H1 (cell line): ENCODE measurements at regions not wholly inside any gene's neighbourhood (a gene's known extent, or its start where the extent isn't known, plus 50 kb on each side); places are given as distances from the start of the nearest gene placed in this dataset.

ENCODE experiments used
- CTCF ChIA-PET: fragments of 300-600 bp; sonication (Branson Sonifier 250); formaldehyde crosslinking; loops from one replicate; lab custom pipeline; 2021; ENCODE audit not compliant: partially characterized antibody; lab: Charles Lee
- POLR2A ChIA-PET: fragments of 300-600 bp; sonication (Branson Sonifier 250); formaldehyde crosslinking; loops from one replicate; lab custom pipeline; 2021; ENCODE audit warnings: inconsistent platforms; ENCODE audit not compliant: partially characterized antibody; lab: Charles Lee
- DNase-seq, 2 experiments: peaks; one replicate each; pipeline versions ENCODE4 v3.0.0 to v3.0.0-alpha.2; 2010 to 2022; ENCODE audit warnings: low spot score in 2 of 2, low read depth in 1 of 2, mixed read lengths in 1 of 2
- FAIRE-seq: peaks from 2 replicates; lab custom pipeline; 2011; peaks lifted over from hg19 to GRCh38; lab: Jason Lieb, UNC
- H2AFZ ChIP-seq: 2 replicates; pipeline ENCODE4 v1.8.1; 2012; ENCODE audit warnings: low read length, inconsistent platforms
- H2AK5ac ChIP-seq: 2 replicates; pipeline ENCODE4 v1.6.1; 2013; ENCODE audit warnings: low read depth, low read length
- H2BK120ac ChIP-seq: replicated peaks from 2 replicates; pipeline ENCODE3; 2013; ENCODE audit warnings: low read depth, low read length, inconsistent platforms
- H2BK12ac ChIP-seq: 2 replicates; pipeline ENCODE4 v1.6.1; 2013; ENCODE audit warnings: low read depth, low read length
- H2BK15ac ChIP-seq: 2 replicates; pipeline ENCODE4 v1.6.1; 2013; ENCODE audit warnings: low read length
- H2BK20ac ChIP-seq: 2 replicates; pipeline ENCODE4 v1.6.1; 2013; ENCODE audit warnings: low read length
- H2BK5ac ChIP-seq: 2 replicates; pipeline ENCODE4 v1.6.1; 2013; ENCODE audit warnings: low read depth, low read length
- H3K14ac ChIP-seq: 2 replicates; pipeline ENCODE4 v1.6.1; 2013; ENCODE audit warnings: inconsistent platforms; ENCODE audit not compliant: insufficient read length
- H3K18ac ChIP-seq: 2 replicates; pipeline ENCODE4 v1.6.1; 2013; ENCODE audit warnings: low read length; ENCODE audit errors: extremely low read depth
- H3K23ac ChIP-seq: 2 replicates; pipeline ENCODE4 v1.6.1; 2013; ENCODE audit warnings: inconsistent platforms; ENCODE audit not compliant: insufficient read length
- H3K23me2 ChIP-seq: 2 replicates; pipeline ENCODE4 v1.6.1; 2013; ENCODE audit warnings: low read depth, low read length
- H3K27ac ChIP-seq: 2 replicates; pipeline ENCODE4 v1.6.1; 2011; ENCODE audit warnings: low read depth, low read length, inconsistent platforms
- H3K27me3 ChIP-seq, 4 experiments: replicated peaks in 1 of 4; 1 replicate in 1 of 4; 2 replicates in 3 of 4; pipeline versions ENCODE4 v1.6.1 to v1.8.1; 2011 to 2013; ENCODE audit warnings: low read length in 3 of 4, mild to moderate bottlenecking in 3 of 4, inconsistent platforms in 2 of 4, mixed read lengths in 2 of 4, moderate library complexity in 1 of 4; ENCODE audit not compliant: control insufficient read depth in 3 of 4, insufficient read depth in 3 of 4; ENCODE audit errors: extremely low read depth in 1 of 4
- H3K36me3 ChIP-seq, 4 experiments: 2 replicates each; pipeline versions ENCODE4 v1.6.1 to v1.8.1; 2011 to 2013; ENCODE audit warnings: mild to moderate bottlenecking in 4 of 4, low read length in 3 of 4, moderate library complexity in 2 of 4, control low read depth in 1 of 4, inconsistent platforms in 1 of 4; ENCODE audit not compliant: insufficient read depth in 4 of 4, control insufficient read depth in 2 of 4
- H3K4ac ChIP-seq: replicated peaks from 2 replicates; pipeline ENCODE3; 2013; ENCODE audit warnings: low read length, low read depth, mixed read lengths, inconsistent platforms; ENCODE audit not compliant: insufficient read length
- H3K4me1 ChIP-seq, 4 experiments: replicated peaks in 1 of 4; 1 replicate in 1 of 4; 2 replicates in 3 of 4; pipeline versions ENCODE4 v1.6.1 to v1.8.1; 2011 to 2013; ENCODE audit warnings: low read length in 3 of 4, inconsistent platforms in 2 of 4, mixed read lengths in 1 of 4; ENCODE audit not compliant: insufficient read depth in 4 of 4, control insufficient read depth in 3 of 4
- H3K4me2 ChIP-seq, 2 experiments: 2 replicates each; pipeline versions ENCODE4 v1.6.1 to v1.8.1; 2011 to 2013; ENCODE audit warnings: low read depth in 2 of 2, low read length in 2 of 2, control low read depth in 1 of 2, inconsistent platforms in 1 of 2, mild to moderate bottlenecking in 1 of 2; ENCODE audit not compliant: insufficient read depth in 1 of 2
- H3K4me3 ChIP-seq, 4 experiments: fragments of 200-600, 300-600 bp in 1 of 4; sonication (generic), shearing (Covaris generic), sonication (Bioruptor Twin) in 1 of 4; 2 replicates each; pipeline versions ENCODE4 v1.5.1 to v1.8.1; 2011 to 2016; ENCODE audit warnings: low read length in 4 of 4, low read depth in 3 of 4, control low read depth in 2 of 4, inconsistent platforms in 2 of 4, mild to moderate bottlenecking in 2 of 4, mixed read lengths in 1 of 4, moderate library complexity in 1 of 4; ENCODE audit not compliant: insufficient read depth in 2 of 4; ENCODE audit errors: extremely low read depth in 1 of 4
- H3K56ac ChIP-seq: replicated peaks from 2 replicates; pipeline ENCODE3; 2013; ENCODE audit warnings: low read depth, mild to moderate bottlenecking, mixed read lengths, low read length, inconsistent platforms; ENCODE audit not compliant: insufficient read length
- H3K79me1 ChIP-seq: 2 replicates; pipeline ENCODE4 v1.6.1; 2013; ENCODE audit warnings: low read depth, low read length, control low read depth
- H3K79me2 ChIP-seq, 2 experiments: 2 replicates each; pipeline versions ENCODE4 v1.6.1 to v1.8.1; 2012 to 2013; ENCODE audit warnings: low read length in 2 of 2, mild to moderate bottlenecking in 2 of 2, inconsistent platforms in 1 of 2; ENCODE audit not compliant: insufficient read depth in 2 of 2, control insufficient read depth in 1 of 2
- H3K9ac ChIP-seq, 4 experiments: replicated peaks in 1 of 4; 1 replicate in 1 of 4; 2 replicates in 3 of 4; pipeline versions ENCODE4 v1.6.1 to v1.8.1; 2011 to 2013; ENCODE audit warnings: low read depth in 3 of 4, low read length in 3 of 4, control low read depth in 2 of 4, mild to moderate bottlenecking in 2 of 4, moderate library complexity in 2 of 4, inconsistent platforms in 1 of 4; ENCODE audit errors: extremely low read depth in 1 of 4
- H3K9me3 ChIP-seq, 2 experiments: 2 replicates each; pipeline versions ENCODE4 v1.6.1 to v1.8.1; 2012 to 2013; ENCODE audit warnings: mild to moderate bottlenecking in 2 of 2, moderate library complexity in 2 of 2, control low read depth in 1 of 2, inconsistent platforms in 1 of 2, low read depth in 1 of 2, low read length in 1 of 2, mixed read lengths in 1 of 2; ENCODE audit not compliant: insufficient read depth in 2 of 2
- H4K20me1 ChIP-seq, 2 experiments: replicated peaks in 1 of 2; 2 replicates each; pipeline versions ENCODE3 to v1.8.1; 2011 to 2013; ENCODE audit warnings: inconsistent platforms in 2 of 2, low read length in 2 of 2, mild to moderate bottlenecking in 1 of 2; ENCODE audit not compliant: insufficient read depth in 2 of 2, control insufficient read depth in 1 of 2
- H4K5ac ChIP-seq: 2 replicates; pipeline ENCODE4 v1.6.1; 2013; ENCODE audit warnings: low read length, low read depth, mixed read lengths, inconsistent platforms; ENCODE audit not compliant: insufficient read length
- H4K8ac ChIP-seq: 2 replicates; pipeline ENCODE4 v1.8.0; 2013; ENCODE audit warnings: mild to moderate bottlenecking, moderate library complexity, low read length, inconsistent platforms; ENCODE audit not compliant: insufficient read depth; ENCODE audit errors: extremely low read depth
- H4K91ac ChIP-seq: replicated peaks from 2 replicates; pipeline ENCODE3; 2013; ENCODE audit warnings: low read length, mixed read lengths, inconsistent platforms; ENCODE audit not compliant: insufficient read length
- EGR1 ChIP-seq: IDR thresholded peaks from 2 replicates; pipeline ENCODE4 v1.6.1; 2011; ENCODE audit warnings: low read depth, low read length, borderline replicate concordance
- KDM1A ChIP-seq: fragments of 200-600, 300-600 bp; sonication (generic); IDR thresholded peaks from 2 replicates; pipeline ENCODE4 v1.7.1; 2016; ENCODE audit warnings: mild to moderate bottlenecking, low read length, borderline replicate concordance
- NRF1 ChIP-seq: IDR thresholded peaks from 2 replicates; pipeline ENCODE4 v1.6.1; 2011; ENCODE audit warnings: mild to moderate bottlenecking, low read depth, low read length, improper control_type of control experiment
- POLR2A ChIP-seq, 2 experiments: IDR thresholded peaks; 1 replicate in 1 of 2; 2 replicates in 1 of 2; pipeline ENCODE4 v1.6.1; 2011; ENCODE audit warnings: low read depth in 2 of 2, low read length in 2 of 2, mild to moderate bottlenecking in 2 of 2; ENCODE audit errors: control extremely low read depth in 1 of 2
- YY1 ChIP-seq: IDR thresholded peaks from 2 replicates; pipeline ENCODE4 v1.6.1; 2011; ENCODE audit warnings: low read depth, mild to moderate bottlenecking, low read length
- WGBS, 2 experiments: shearing (Covaris generic) in 1 of 2; methylation state at CpG; one replicate each; pipeline versions ENCODE4 v1.1.6 to v1.1.7; 2013 to 2015; ENCODE audit warnings: low lambda C conversion rate in 2 of 2, mixed read lengths in 2 of 2, inconsistent platforms in 1 of 2, low coverage in 1 of 2, missing lambda C conversion rate in 1 of 2; ENCODE audit not compliant: insufficient replicate concordance in 2 of 2, insufficient coverage in 1 of 2, insufficient read length in 1 of 2; ENCODE audit errors: extremely low coverage in 1 of 2, missing lambda C conversion rate in 1 of 2; 5-methylcytosine and 5-hydroxymethylcytosine counted together

DNA sequence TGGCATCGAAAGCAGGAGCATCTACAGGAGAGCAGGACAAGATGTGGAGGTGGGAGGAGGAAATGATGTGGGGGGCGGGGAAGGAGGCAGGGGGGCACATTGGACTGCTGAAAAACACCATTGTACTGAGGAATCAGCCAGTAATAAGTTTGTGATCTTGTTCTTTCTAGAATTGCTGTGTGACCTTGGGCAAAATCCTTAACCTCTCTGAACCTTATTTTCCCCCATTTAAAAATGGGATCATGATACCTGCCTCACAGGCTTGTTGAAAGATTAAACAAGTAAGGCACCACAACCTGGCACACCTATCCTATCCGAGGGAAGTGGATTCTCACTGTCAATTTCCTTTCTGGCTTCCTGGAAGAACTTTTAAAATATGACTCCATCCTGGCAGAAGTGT, 56.9 kb upstream of the ARRDC4 start:
- Histone ChIP-seq H3K23me2 (no peaks in the 10 kb centered on the region), H2BK20ac (no peak overlapping the region), H4K8ac (no peak overlapping the region), H4K91ac (no peak overlapping the region), H3K9me3 (no peaks in the 10 kb centered on the region), H3K4me1 (peaks cover 0 to 2% (median 0%) of the 10 kb centered on the region in 4 experiments; a peak in 2 of 7 replicates), H3K27me3 (peaks cover 0 to 2% (median 0%) of the 10 kb centered on the region in 4 experiments; a peak in 2 of 7 replicates), H2BK15ac (no peak overlapping the region), H3K36me3 (no peaks in the 10 kb centered on the region), H2BK12ac (no peak overlapping the region), H3K4me2 (0 out of 4 replicates have a peak overlapping the region, but pooled peaks of 1 of the 2 experiments have one; percentile 20), H2BK5ac (no peak overlapping the region), H3K9ac (no peak overlapping the region), H4K20me1 (no peaks in the 10 kb centered on the region), H3K14ac (no peak overlapping the region), H3K23ac (no peak overlapping the region), H3K79me2 (no peaks in the 10 kb centered on the region), H3K18ac (no peak overlapping the region), H3K4ac (no peak overlapping the region), H3K79me1 (no peaks in the 10 kb centered on the region), H3K56ac (no peak overlapping the region), H3K27ac (no peak overlapping the region), H2AFZ (no peak overlapping the region), H4K5ac (no peak overlapping the region), H2AK5ac (no peak overlapping the region), H2BK120ac (no peak overlapping the region), H3K4me3 (no peak overlapping the region)
- DNase-seq (no peak), FAIRE-seq (no peak)
- TF ChIP-seq EGR1 (no peak), POLR2A (IDR thresholded peaks at IDR 0.05; ENCODE audit: control extremely low read depth in 1 of 2, low read depth in 2 of 2, low read length in 2 of 2) (no peak), YY1 (no peak), KDM1A (peak; percentile 49; the same call in 1 of the 2 replicates), NRF1 (no peak)
- ChIA-PET POLR2A (no interaction called here), CTCF (interaction anchor here (0.6 to 6.0 kb wide), 13 partner anchors 9 to 538 kb away, joined by 3 to 61 read pairs (median 4); no protein-coding TSS in a partner anchor)
- 64% methylated on average over 3 of the region's 3 CpGs; no CpG with 5 or more reads in 1 of the 2 experiments for WGBS, 2 experiments
